ENCODE measurements at regions not wholly inside any gene's neighbourhood (a gene's known extent, or its start where the extent isn't known, plus 50 kb on each side); places are given as distances from the start of the nearest gene placed in this dataset.

GRCh38 chr15:29334544-29334943, 64.9 kb upstream of the NSMCE3 start:
- TF ChIP-seq CTCF (IDR thresholded peaks at IDR 0.05), result no peak
- no peak for TF ChIP-seq POLR2A (IDR thresholded peaks at IDR 0.05)
- no peak for TF ChIP-seq POLR2AphosphoS5 (IDR thresholded peaks at IDR 0.05; ENCODE audit: insufficient read depth in 1 of 2, low read depth in 1 of 2)

Measured in vagina (tissue), 2 donors.